HG03097 (cell line): ENCODE measurements at regions not wholly inside any gene's neighbourhood (a gene's known extent, or its start where the extent isn't known, plus 50 kb on each side); places are given as distances from the start of the nearest gene placed in this dataset.

Experiments
- ATAC-seq: cut with Tn5 transposase; IDR thresholded peaks from one replicate; pipeline ENCODE4 v1.9.1; 2021; ENCODE audit not compliant: unreplicated experiment, low FRiP score

DNA sequence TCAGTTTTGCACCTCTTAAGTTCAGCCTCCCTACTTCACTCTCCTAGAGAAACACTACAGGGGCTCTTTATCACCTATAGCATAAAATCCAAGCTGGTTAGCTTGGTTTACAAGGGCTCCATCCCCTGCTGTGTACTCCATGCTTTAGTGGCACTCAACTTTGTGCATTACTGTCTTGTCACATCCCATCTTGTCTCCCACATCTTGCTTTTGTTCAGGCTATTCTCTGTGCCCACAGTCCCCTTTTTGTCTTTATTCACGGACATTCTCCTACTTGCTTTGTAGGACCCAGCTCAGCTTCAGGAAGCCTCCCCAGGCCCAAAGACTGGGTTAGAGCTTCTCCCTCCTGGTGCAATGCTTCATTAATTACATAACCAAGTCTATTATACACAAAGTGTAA is 107.9 kb upstream of the SPACA1 start:
- ATAC-seq = no peak

DNA sequence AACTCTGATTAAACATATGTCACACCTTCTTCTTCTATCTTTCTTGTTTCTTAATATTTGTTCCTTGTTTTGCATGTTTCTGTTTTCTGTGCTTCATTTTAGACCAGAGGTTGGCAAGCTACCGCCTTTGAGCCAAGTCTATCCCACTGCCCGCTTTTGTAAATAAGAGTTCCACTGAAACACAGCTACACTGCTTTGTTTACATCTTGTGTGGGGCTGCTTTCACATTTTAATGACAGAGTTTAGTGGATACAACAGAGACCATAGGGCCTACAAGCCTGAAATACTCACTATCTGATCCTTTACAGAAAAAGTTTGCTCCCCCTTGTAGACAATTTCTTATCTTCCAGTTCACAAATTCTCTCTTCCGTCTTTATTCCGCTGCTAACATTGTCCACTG is 109.4 kb upstream of the SPACA1 start:
- no peak for ATAC-seq

DNA sequence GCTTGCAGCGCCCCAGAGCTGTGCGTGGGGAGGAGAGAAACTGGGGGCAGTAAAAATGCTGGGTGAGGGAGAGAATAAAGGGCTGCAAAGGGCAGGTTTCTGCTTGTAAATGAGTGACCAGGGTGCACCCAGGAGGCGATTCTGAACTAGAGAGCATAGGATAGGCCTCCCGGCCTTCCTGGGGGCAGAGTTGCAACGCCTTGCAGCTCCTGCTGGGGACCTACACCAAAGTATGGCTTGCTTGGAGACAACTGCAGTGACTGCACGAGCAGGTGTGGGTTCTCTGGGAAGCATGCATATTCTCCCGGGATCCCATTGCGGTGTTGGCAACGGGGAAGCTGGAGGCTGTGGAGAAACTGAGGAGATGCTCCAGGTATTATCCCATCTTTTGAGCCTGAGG is 111.6 kb upstream of the SPACA1 start:
- no peak for ATAC-seq

DNA sequence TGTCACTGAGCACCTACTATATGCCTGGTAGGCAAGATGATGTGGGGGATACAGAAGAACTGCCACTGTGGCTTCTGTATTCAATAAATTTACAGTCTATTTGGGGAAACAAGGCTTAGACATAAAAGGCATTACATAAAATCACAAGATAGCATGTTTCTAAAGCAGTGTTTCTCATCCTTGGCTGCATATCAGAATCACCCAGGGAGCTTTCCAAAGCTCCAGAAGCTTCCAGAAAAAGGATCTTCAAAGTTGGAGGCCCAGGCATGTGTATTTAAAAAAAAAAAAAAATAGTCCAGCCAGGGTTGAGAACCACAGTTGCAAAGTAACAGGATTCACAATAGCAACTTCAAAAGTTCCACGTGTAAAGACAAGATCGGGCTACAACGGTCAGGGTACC is 112.4 kb upstream of the SPACA1 start:
- ATAC-seq = no peak

DNA sequence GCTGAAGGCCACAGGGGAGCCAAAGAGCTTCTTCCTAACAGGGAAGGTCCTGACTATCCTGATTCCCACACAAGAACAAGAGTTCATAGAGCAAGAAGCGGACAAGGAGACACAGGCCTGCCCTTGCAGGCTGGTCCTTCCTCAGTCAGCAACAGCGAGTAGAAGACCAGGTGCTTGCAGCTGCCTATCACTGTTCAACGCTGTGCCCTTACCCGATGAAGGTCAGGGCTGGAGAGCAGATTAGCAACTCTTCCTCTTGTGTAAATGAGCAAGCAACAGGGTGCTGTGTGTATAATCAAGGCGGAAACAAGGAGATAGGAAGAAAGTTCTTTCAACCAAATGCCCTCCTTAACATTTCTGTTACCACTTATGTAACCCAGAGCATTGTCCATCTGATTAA is 115.3 kb upstream of the SPACA1 start:
- no peak for ATAC-seq

DNA sequence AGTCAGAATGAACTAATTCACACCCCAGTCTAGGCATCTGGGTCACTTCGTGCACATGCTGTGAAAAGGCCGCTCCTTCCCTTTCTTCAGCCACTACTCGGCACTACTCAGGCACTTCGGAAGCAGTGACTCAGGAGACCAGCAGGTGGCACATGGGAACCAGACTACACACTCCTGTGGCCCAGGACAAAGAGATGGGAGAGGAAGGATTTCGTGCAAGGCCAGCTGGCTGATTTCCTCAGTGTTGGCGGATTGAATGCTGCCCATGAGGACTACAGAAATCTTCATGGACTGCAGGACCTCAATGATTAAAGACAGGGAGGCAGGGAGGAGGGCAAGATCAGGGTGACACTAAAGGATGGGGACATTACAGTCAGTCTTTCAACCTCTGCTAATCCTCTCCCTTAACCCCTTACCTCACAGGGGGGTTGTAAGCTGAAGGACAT is 117.8 kb upstream of the SPACA1 start:
- ATAC-seq = peak; percentile 45

DNA sequence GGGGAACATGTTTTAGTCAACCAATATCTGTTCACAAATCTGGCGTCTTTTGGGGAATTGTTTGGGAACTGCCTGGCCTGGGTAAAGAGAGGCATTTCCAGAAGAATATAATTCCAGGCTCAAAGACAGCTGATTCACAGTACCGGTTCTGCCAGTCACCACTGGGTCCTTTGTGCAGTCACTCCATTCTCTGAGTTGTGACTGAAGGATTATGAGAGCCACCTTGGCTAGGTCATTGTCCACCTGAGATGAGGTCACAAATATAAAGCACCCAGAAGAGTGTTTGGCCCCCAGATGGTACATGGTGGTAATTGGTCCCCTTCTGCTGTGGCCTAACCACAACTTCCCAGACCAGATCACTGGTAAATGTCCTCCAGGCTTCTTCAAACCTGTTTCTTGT is 121.0 kb upstream of the SPACA1 start:
- no peak for ATAC-seq

DNA sequence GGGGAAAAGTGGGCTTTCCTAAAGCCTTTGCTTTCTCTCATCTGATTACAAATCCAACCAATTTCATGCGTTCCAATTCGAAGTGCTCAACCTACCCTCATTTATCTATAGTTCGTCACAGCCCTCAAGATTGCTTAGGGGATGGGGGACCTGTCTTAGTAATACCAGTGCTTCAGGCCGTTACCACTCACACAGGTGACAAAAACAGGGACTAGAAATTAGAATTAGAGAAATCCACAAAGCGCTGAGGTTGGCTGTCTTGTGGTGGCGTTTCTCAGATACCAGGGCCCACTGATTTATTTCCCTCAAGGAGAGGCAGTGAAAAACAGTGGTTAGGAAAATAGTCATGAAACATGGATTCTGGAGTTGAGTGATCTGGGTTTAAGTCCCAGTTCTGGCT is 121.6 kb upstream of the SPACA1 start:
- no peak for ATAC-seq

DNA sequence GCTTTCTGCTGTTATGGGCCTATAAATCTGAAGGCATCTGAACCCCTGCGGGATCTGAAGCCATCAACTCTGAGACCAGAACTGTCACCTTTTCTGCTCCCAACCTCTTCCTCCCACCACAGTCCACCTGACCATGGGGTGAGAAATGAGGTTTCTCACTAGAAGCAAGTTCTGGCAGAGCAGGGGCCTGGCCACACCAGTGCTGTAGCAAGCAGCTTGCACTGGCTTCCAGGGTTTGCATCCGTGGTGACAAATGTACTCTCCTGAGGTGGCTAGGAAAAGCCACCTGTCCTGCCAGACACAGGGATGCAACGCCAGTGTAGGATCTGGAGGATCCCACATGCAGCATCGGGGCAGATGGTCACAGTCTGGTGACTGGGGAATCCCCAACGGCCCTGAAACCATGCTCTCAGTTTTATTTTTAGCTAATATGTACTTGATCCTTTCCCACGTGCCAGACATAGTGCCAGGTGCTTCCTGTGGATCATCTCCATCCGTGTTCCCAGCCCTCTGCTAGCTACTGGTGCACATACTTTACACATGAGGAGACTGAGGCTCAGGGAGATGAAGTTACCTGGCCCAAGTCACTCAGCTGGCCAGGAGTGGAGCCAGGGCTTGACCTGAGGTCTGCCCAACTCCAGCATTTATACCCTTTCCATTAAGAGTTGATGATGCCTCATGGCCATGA is 122.1 kb upstream of the SPACA1 start:
- ATAC-seq = peak; percentile 48

DNA sequence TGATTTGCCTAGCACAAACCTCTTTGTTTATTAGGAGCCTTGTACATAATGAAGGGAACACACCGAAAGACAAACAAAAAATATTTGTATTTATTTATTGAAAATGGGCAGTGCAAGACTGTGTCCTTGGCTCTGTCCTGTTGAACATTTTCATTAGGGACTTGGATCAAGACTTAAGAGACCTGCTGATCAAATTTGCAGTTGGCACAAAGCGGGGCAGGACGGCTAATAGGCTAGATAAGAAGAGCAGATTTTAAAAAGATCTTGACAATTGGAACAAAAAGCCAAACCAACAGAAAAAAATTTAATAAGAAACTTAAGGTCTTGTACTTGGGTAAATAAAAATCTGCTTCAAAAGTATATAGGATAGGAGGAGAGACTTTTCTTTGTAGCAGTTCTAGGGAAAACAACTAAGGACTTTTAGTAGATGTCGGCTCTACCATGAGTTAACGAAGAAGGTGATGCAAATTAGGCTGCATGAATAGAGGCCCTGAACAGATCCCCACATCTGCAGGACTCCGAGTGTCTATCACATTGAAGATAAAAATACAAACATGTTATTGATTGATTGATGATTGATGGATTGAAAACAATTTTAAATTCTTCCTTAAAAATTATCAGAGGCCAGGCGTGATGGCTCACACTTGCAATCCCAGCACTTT is 124.1 kb upstream of the SPACA1 start:
- ATAC-seq = no peak

DNA sequence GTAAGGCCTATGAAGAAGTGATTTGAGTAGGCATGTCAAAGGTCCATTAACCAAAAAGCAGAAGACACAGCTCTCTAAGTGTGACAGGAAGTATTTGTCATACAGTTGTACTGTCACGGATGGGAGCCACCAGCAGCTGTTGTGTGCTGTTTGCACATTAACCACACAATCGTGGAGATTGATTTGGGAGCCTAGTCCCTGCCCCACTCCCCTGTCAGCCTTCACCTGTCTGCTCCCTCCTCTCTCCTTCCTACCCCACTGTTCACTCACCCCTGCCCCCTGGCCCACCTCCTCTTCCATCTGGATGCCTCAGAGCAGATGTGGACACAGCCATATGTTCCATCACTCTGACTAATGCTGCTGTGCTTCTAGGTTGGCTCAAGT is 124.7 kb upstream of the SPACA1 start:
- peak; percentile 72 for ATAC-seq

DNA sequence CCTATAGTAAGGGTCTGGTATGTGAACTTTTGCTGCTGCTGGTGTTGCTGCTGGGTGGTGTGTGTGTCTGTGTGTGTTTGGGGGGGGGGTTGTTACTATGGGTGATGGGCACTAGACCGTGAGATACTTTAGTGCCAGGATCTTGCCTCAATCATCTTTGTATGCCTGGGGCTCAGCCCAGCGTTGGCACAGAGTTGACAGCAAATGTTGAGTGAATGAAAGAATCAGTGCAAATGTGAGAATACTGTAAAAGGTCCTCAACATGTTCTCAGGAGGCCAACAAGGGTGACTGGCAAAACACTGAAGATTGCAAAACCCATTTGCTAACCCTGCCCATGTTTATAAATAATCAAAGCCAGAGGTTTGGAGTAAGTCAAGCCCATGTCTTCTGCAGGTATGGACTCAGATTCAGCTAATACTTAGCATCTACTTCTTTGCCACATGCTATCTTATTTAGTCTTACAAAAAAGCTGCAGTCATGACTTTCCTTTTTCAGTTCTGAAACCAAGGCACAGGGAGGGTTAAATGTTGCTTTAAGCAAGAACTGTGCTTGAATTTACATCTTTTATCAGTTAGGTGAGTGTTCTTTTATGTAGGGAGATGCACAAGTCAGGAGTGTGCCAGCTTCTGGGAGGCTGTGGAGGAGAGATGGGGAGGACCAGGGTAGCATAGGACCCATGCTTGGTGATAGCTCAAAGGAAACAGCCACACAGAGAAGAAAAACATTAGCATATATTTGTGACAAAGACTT is 125.3 kb upstream of the SPACA1 start:
- no peak for ATAC-seq

DNA sequence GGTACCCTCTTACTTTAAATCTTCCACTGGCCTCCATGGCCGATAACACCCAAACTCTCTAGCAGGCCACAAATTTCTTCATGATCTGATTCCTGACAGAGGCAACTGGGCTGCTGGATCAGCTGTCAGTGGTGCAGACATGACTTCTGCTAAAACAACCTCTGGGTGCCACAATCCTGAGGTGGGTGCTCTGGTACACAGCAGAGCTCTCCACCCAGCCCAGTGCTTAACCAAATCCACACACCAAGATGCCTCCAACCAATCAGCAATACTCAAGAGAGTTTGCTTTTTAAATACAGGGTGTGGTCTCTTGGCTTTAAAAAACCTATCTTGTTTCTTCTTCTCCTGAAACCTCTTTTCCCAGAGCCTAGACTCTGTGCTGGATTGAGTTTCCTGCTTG is 126.6 kb upstream of the SPACA1 start:
- no peak for ATAC-seq

DNA sequence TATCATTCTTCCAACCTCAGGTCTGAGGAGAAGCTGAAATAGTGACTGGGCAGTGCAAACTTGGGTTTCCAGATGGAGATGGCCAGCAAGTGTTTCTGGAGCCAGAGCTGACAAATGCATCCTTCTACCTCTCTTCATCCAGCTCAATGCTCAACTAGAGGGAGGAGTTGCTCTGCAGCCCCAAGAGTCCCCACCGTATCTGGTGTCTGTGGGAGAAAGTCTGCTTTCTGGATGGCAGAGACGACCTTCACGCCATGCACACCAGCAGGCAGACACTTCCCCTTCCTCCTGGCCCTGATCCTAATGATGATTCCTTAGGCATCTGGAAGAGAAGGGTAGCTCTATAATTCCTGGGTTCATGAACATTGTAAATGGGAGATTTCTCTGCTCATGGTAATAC is 127.4 kb upstream of the SPACA1 start:
- no peak for ATAC-seq

DNA sequence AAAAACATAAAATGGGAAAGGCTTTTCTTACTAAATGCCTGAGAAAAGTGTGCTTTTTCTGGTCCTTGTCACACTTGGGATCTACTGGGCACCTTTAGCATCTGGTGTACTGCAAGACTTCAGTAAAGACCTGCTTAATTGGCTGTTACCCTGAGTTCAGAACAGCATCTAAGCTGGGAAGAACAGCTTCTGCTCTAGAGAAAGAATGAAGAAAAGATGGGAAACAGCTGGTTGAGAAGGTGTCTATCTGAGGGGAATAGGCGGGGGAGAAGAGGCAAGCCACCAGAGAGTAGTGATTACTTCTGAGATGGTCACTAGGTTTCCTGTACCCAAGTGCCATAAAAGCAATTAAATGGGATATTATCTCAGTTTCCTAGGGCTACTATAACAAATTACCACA is 128.2 kb upstream of the SPACA1 start:
- no peak for ATAC-seq

DNA sequence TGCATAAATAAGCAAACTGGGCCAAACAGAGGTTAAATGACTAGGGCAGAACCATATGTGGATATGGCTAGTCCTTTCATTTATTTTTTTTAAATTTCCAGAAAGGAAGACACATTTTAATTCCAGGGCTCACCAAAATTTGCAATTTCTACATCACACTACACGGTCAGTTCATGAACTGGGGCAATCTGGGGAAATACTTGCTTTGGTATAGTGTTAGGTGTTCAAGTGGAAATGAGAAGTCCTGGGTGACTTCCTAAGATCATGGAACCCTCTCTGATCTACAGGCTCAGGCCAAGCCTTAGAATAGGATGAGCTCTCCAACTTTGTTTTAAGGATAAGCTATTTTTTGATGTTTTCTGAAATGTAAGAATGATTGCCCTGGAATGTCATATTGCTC is 128.6 kb upstream of the SPACA1 start:
- ATAC-seq = no peak

DNA sequence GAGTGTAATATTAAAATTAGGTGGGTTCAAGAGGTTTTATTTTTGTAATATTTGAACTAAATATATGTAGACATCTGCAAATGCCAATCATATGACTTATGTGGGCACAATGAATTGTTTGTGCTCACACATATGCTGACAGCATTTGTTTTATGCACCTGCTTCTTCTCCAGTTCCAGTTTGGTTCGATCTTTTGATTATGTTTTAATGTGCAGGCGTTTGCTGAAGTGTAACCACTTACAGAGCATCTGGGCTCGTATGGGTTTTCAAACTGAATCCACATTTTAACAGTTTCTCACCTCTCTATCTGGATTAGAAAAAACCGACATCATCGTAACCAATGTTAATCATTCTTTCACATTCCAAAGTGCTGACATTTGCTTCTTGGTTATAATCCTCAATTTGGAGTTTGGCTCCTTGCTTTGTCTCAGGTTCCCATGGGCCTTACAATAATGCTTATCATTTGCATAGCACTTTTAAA is 129.1 kb upstream of the SPACA1 start:
- no peak for ATAC-seq

DNA sequence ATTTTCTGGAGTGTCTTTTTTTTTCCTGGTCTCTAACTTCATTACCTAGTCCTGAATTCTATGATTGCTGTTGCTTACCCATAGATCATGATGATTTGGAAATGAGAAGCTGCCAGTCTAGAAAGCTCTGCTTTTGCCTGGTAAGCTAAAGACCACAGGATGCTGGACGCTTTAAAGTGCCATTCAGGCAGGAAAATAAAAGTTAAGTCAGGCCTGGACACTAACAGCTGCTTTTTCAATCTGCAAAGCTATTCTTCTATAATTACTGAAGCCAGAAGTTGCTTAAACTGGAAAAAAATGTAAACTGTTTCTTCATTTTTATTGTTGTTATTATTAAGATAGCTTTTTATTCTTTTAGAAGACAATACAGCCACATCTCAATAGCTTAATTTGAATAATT is 129.8 kb upstream of the SPACA1 start:
- ATAC-seq = no peak

DNA sequence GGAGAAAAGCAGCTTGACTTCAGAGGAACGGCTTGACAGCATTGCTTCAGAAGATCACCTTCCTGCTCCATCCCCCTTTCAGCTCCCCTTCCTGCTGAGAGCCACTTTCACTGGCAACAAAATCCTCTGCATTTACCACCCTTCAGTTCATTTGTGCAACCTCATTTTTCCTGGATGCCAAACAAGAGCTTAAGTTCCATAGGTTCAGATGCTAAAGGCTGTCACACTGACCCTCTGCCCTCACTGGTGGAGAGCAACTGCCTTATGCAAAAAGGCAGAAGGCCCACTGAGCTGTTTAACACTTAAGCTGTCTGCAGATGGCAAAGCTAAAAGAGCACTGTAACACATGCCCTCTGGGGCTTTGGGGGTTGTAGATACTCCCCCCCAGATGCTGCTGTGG is 131.2 kb upstream of the SPACA1 start:
- no peak for ATAC-seq

DNA sequence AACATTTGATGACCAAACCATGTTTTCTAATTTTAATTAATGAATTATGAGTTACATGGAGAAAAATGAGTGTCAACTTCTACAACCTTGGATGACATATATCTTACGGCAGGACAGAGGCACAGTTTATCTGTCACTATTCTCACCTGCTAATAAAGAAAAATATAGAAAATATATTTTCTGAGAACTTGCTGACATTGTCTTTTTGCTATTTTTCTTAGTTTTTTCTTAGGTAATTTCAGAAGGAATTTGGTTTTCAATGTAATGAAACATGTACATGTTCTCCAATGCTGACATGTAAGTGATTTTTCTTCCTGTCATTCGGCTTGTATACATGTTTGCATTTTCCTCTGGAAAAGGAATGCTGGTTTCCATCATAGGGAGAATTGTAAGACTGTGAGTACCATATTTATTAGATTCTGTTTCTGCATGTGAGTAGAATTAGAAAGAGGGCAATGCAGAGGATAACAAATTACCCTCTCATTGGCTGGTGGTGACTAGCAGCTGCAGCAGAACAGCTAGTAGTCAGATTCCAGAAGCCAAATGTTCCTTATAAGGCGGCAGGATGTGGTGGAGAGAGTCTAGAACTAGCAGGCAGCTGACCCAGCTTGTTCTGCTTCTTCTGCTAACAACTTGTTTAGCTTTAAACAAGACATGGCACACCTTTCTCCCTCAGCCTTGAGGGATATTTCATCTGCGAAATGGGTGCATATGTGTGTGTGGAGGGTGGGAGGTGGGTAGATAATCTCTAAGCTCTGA is 132.8 kb upstream of the SPACA1 start:
- ATAC-seq = no peak

DNA sequence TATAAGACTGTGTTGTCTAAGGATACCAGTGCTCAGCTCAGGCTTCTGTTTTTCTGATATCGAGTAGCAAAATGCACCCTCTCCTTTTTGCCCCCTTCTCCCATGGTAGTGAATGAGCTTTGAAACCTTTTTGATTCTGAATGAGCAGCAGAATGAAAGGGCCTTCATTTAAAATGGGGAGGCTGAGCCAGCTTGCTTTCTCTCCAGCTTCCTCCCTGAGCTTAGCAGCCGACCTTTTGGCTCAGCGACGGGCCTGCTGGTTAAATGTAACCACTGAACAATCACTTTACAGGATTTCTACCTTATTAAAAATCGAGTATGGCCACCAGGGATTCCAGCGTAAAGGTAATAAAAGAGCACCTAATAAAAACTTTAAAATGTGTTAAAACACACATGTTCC is 133.7 kb upstream of the SPACA1 start:
- no peak for ATAC-seq
